ENCODE measurements at regions not wholly inside any gene's neighbourhood (a gene's known extent, or its start where the extent isn't known, plus 50 kb on each side); places are given as distances from the start of the nearest gene placed in this dataset.
"Not testable (repeated sequence)": the region's sequence is repeated elsewhere in the genome, so short reads cannot be mapped to it uniquely, and the experiment has no call there.

GRCh38 chr2:231644426-231644825 lies 51.8 kb downstream of the TEX44 start:
- no peak for DNase-seq

- no peak for DNase-seq
These were observed 53.8 kb downstream of the TEX44 start for GRCh38 chr2:231646476-231646875.

DNA sequence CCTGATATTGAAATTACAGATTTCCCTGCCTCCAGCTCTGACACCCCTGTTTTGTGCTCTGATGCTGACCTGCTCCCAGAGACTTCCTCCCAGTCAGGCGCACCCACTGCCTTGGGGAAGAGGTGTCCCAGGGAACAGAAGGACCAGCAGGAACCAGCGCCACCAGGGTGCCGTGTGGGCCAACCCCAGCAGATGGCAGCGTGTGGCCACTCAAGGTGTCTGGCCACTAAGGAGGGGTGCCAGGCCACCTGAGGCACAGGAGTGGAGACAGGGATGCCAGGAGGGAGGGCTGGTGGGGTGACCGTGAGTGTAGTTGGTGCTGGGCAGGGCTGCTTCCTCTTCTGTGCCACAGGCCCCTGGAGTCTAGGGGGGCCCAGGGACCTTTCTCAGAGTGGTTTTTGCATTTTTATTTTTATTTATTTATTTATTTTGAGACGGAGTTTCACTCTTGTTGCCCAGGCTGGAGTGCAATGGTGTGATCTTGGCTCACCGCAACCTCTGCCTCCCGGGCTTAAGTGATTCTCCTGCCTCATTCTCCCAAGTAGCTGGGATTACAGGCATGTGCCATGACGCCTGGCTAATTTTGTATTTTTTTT lies 56.0 kb downstream of the TEX44 start:
- DNase-seq = peak; percentile 73 to 79

DNA sequence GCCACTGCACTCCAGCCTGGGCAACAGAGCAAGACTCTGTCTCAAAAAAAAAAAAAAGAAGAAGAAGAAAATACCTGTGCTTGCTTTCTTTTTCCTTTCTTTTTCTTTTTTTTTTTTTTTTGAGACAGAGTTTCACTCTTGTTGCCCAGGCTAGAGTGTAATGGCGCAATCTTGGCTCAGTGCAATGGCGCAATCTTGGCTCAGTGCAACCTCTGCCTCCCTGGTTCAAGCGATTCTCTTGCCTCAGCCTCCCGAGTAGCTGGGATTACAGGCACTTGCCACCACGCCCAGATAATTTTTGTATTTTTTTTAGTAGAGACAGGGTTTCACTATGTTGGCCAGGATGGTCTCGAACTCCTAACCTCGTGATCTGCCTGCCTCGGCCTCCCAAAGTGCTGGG lies 56.8 kb upstream of the PTMA start:
- DNase-seq = not testable (repeated sequence)

DNA sequence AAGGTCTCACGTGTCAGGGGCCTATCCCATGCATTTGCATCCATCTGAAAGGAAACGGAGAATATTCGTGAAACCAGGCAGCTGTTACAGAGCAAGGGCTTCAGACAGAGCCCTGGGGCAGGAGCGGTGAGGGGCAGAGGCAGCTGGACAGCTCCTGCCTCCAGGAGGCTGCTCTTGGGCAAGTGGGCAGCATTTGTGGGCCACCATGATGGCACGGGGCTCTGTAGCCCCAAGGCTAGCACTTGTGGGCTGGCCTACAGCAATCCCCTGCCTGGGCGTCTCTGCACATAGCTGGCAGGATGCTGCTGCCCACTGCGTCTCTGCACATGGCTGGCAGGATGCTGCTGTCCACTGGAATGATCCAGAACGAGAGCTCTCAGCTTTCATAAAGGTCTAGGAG lies 52.8 kb upstream of the PTMA start:
- DNase-seq = no peak

DNA sequence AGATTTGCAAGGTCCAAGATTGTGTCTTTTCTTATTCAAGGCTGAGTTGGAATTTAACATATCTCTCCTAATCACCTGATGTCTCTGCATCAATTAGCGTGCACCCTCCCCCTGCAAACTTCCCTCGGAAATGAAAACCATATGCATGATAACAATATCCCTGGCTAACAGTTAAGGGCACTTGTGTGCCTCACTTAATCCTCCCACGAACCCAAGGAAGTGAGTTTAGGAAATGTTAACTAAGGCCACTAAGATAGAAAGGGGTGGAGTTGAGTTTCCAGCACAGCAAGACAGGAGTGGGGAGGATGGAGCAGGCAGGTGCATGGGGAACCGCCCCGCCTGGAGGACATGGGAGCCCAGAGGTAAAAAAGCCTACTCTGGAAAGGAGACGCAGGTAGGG lies 52.4 kb upstream of the PTMA start:
- DNase-seq = no peak

Measured in activated T-cell treated with anti-CD3 and anti-CD28 coated beads, Interleukin-2, amount 50 U/mL, for 48 hours (primary cell).